Activated naive CD4-positive, alpha-beta T cell treated with anti-CD3 and anti-CD28 coated beads, Interleukin-2, amount 50 U/mL, for 16 hours (primary cell): ENCODE measurements at regions not wholly inside any gene's neighbourhood (a gene's known extent, or its start where the extent isn't known, plus 50 kb on each side); places are given as distances from the start of the nearest gene placed in this dataset.
"Not testable (repeated sequence)": the region's sequence is repeated elsewhere in the genome, so short reads cannot be mapped to it uniquely, and the experiment has no call there.

Experiments used
- DNase-seq: peaks from one replicate; pipeline ENCODE4 v3.0.0-alpha.2; 2020

DNA sequence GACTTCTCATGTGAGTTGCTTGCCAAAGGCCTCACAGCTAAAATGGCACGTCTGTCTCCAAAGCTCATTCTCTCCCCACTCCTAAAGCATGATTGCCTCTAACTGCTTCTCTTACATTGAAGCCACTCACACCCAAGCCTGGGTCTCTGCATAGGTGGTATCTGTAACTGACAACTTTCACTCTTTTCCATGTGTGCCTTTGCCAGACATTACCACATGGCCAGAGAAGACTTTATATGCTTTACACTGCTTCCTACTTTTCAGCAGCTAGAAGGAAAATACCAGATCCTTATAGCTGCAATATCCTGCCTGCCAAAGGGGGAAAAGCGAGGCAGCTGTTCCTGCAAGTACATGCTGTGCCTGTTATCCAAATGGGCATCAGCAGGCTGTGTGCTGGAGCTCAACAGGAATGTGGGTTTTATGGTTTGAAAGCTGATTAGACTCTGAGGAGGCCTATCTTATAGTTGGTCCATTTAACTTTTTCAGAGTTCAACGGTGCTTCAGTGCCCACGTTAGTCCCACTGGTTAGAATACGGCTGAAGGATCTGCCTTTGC lies 547.1 kb downstream of the RAB38 start:
- DNase-seq = no peak

DNA sequence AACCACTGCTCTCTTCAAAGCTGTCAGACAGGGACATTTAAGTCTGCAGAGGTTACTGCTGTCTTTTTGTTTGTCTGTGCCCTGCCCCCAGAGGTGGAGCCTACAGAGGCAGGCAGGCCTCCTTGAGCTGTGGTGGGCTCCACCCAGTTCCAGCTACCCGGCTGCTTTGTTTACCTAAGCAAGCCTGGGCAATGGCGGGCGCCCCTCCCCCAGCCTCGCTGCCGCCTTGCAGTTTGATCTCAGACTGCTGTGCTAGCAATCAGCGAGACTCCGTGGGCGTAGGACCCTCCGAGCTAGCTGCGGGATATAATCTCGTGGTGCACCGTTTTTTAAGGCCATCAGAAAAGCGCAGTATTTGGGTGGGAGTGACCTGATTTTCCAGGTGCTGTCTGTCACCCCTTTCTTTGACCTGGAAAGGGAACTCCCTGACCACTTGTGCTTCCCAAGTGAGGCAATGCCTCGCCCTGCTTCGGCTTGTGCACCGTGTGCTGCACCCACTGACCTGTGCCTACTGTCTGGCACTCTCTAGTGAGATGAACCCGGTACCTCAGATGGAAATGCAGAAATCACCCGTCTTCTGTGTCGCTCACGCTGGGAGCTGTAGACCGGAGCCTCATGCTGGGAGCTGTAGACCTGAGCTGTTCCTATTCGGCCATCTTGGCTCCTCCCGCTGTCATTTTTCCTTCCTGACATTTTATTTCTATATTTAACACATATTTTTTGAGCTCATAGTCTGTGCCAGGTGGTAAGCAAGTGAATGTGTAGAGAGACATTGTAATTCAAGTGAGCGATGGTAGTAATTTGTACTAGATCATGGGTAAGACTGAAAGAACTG lies 551.5 kb downstream of the RAB38 start:
- DNase-seq = not testable (repeated sequence)

DNA sequence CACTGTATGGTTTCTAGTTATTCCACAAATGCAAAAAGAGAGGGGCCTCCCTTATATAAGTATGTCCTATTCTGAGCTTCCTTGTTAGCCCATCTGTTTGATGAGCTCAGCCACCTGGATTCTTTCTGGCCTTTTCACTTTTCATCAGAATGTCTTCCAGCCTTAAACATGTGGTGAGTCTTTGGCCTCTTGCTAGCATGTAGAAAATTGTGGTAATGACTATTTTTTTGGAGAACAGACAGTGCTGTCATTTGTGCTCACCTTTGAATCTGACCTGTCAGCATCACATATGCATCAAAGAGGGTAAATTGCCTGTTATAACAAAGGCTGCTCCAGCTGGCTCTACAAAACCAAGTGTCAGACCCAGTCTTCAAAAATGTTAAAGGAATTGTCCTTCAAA lies 558.7 kb downstream of the RAB38 start:
- DNase-seq = no peak

DNA sequence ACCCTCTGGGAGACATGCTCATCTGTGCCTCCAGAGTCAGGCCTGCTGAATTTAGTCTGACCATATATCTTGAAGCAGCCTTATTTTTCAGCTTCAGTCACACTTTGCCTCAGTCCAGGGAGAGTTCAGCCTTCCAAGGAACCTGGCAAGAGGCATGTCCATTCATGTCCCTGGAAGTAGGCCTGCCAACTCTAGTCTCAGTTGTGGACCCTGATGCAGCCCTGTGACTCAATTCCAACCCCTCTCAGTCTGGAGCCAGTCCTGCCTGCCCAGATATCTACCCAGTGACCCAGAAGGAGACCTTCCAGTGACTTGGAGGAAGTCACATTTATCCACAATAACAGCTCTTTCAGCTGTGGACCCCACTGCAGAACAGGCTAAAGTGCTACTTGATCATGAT lies 566.6 kb downstream of the TMEM135 start:
- no peak for DNase-seq

DNA sequence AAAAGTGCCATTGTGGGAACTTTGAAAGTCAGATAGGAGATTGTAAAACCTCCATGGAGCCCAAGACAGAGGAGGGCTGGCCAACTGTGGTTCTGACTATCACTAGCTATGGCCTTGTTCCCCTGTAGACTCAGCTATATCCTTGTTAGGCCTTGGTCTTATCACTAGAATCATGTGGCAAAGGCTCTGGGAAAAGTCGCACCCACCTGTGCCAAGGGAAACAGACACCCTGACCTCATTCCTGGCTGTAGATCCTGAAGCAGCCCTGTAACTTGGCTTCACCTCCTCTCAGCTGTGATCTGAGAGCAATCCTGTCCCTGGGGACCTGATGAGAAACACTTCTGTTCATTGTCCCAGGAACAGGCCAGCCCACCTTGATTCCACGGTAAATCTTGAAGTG lies 566.2 kb downstream of the TMEM135 start:
- DNase-seq = no peak

DNA sequence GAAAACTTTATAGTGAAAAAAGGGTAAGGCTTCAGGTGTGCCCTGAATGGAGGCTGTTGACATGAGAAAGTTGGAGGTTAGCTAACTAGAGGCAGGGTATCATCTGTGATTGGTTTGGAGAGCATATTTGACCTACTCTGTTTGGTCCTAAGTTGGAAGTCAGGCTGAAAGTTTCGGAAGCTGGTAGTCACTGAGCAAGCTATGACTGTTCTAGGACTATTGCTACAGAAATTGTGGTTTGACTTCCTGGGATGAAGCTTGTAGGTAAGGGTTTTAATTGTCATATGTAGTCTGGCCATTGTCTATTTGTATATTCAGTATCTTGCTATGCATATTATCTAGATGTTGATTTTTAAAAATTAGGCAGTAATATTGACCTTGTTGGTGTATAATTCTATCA lies 565.0 kb downstream of the TMEM135 start:
- DNase-seq = no peak

DNA sequence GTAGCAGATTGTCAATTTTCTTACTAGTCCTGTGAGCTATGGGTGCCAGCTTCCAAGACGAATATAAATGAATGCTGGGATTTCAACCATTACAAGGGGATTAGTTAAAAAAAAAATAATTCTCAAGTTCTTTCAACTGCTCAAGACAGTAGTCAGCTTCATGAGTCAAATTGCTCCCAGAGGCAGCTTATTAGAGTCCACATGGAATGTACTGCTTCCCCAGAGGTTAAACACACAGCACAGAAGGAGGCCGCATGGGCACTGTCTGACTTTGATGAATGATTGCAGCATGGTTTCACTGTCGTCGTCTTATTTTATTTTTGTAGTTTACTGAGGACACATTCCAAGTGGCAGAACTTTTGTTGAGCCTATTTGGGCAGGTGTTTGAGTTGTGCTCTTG lies 563.2 kb downstream of the TMEM135 start:
- DNase-seq = no peak

DNA sequence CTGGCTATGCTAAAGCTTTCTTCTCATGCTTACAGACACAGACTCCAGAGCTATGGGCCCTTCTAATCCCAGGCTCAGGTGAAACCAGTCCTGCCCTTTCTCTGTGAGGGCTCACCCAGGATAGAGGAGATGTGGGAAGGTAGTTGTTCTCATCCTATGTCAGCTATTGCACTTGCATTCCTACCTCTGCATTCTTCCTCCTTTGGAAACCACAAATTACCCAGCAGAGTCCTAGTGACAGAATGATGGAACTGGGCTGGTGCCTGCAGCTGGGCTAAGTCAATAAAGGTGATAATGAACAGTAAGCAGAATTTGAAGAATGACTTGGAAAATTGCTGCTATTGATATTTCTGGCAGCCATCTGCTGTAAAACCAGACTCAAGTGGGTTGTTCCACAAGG lies 560.0 kb downstream of the TMEM135 start:
- no peak for DNase-seq

DNA sequence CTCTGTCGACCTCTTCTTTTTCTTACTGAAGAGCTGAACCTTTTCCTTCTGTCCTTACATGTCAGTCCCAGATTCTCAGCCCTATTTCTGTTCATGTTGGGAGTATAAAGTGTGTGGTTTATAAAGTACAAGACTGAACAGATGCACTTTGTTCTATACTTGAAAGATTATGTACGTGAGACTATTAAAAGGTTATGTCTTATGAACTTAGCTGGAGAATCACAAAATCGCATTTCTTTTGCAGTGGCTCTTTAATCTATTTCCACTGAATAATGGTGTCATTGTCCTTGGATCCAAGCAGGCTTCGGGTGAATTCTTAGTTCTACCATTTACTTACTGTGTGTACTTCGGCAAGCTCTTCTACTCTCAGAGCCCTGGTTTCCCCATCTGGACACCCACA lies 558.4 kb downstream of the TMEM135 start:
- DNase-seq = no peak

DNA sequence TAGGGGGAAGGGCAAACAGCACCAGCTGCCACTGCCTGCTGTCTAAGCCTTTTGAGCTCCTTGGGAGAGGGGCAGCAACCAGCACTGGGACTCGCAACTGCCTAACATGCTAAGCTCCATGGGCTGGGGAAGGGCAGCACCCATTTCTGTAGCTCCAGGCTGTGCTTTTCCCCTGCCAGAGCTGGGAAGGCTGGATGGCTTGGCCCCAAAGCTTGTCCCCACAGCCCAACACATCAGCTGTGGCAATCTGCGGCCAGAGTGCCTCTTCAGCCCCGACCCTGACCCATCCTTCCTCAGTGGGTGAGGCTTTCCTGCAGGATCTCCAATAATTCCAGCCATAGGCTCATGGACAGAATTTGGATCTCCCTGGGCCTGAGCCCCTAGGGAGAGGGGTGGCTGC lies 551.3 kb downstream of the TMEM135 start:
- no peak for DNase-seq

DNA sequence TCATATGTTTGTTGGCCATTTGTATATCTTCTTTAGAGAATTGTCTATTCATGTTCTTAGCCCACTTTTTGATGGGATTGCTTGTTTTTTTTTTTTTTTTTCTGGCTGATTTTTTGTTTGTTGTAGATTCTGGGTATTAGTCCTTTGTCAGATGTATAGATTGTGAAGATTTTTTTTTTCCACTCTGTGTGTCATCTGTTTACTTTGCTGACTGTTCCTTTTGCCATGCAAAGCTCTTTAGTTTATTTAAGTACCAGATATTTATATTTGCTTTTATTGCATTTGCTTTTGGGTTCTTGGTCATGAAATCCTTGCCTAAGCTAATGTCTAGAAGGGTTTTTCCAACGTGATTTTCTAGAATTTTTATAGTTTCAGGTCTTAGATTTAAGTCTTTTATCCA lies 547.9 kb downstream of the TMEM135 start:
- not testable (repeated sequence) for DNase-seq

DNA sequence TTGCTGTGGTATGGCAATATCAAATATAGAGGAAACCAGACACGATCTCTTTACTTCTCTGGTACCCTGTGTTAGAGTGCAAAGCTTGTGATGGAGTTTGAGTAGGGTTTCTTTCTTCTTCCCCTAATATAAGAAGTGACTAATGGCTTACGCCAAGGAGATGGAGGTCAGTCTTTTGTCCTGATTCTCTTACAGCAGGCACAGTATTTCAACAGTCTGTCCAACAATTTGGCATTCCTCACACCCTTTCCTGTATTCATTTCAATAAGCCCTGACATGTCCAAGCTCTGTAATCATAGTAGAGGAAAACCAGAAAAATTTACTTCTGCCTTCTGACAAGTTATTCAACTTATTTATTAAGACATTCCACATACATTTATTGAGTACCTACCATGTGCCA lies 546.2 kb downstream of the TMEM135 start:
- no peak for DNase-seq

DNA sequence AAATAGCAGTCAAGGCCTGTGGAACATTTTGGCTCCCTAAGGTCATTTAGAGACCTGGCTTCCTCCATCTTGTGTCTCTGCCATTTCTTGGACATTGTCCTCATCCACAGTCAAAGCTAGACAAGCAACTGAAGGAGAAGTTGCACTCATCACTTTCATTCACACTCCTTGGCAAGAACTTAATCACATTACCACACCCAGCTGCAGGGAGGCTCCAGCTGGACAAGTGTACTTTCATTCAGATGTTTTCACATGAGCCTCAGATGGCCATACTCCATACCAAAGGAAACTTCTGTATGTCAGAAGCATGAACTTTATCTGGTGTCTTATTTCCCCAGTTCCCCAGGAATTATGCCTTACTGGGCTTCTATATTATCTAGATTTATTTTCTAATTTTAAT lies 537.4 kb downstream of the TMEM135 start:
- no peak for DNase-seq

DNA sequence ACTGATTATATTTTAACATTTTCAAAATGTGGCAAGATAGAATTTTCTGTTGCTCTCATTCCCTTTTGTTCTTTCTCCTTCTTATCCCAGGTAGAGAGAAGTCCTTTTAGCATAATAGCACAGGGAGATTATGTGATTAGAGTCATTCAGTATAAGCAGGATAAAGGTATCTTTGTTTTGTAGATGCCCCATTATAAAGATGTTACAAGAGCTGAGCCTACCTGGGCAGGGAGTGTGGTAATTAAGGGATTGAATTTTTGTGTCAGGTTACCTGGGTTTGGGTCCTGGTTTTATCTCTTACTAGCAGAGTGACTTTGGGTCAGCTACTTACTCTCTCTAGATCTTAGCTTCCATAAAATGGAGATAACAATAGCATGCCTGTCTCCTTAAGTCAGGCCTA lies 536.5 kb downstream of the TMEM135 start:
- DNase-seq = no peak

DNA sequence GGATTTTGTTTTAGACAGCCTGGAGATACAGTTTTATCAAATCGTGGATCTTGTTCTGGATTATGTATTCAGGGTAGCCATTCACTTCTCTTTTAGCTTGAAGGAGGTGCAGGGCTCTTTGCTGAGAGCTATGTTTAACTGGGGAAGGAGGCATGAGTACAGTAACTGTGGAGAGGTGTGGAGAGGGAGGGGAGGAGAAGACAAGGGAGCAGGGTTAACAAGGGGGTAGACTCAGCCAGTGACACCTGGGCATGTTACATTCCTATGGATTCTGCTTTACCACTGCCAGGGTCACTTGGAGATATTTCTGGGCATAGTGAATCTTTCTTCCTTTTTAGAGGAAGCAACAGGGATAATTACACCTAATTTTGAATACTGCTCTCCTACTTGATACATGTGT lies 536.0 kb downstream of the TMEM135 start:
- no peak for DNase-seq

DNA sequence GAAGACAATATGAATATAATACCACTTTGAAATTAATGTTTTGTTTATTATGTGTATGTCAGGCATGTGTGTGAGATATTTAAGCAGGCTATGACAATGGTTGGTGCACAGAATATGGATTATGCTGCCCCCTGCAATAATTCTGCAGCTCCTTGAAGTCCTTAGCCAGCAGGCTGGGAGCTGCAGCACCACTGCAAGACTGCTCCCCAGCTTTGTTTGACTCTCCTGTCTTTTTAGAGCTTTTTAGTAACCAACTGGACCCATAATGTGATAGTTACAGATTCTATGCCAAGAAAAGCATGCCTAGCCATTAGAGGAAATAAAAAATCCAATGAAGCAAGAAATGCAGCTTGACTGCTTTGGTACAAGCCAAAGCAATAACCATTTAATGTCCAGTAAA lies 535.1 kb downstream of the TMEM135 start:
- DNase-seq = no peak

DNA sequence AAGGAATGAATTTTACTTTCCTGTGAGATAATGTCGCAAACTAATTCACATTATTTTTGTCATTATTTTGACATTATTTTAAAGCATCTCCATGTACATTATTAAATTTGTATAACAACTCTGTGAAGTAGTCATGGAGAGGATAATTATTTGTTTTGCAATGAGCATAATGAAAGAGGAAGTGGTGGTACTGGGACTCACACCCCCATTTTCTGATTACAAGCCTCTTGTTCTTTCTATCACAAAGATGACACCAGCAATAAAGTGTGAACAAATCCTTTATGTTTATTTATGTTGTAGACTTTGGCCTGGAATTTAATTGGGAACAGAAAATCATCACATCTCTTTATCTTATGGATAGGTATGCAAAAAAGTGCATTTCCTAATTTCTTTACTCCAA lies 522.6 kb downstream of the TMEM135 start:
- DNase-seq = no peak

DNA sequence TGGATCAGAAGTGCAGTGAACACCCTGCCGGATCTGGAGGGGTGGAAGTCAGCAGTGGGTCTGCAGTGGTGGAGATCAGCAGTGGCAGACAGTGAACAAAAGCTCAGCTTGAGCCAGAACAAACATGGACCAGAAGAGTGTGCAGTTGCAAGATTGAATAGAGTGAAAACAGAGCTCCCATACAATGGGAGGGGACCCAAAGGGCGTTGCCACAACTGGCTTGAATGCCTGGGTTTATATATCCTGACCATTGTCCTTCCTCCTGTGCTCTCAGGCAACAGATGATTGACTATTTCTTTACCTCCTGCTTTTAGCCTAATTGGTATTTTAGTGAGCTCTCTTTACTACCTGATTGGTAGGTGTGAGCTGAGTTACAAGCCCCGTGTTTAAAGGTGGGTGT lies 522.1 kb downstream of the TMEM135 start:
- not testable (repeated sequence) for DNase-seq

DNA sequence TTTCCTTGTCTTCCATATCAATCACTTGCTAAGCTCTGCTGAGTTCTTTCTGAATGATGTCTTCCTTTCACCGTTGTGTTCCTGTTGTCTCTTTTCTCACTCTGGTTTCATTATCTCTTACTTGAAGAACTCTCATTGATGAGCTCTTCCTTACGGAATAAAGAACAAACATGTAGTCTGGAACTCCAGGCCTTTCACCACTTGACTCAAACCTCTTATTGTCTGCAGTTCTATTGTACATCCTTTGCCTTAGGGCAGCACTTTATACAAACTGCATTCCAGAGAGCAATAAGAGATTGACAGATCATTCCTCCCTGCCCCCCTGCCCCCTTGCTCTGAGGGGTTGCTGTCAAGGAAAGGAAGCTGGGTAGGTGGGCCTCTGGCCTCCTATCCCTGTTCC lies 517.4 kb downstream of the TMEM135 start:
- DNase-seq = no peak

DNA sequence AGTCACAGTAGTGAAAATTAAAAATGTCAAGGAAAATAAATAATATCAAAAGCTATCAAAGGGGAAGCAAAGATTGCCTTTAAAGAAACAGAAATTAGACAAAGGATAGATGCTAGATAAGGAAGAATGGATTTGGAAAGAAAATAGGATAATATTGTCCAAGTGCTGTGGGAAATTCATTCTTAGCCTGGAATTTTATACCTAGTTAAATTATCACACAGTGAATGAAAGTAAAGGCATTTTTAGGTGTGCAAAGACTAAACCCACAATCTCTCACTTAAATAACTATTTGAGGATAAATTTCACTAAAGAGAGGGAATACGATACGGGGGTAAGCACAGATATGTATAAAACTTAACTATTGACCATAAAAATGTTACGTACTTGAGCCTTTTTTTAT lies 511.1 kb downstream of the TMEM135 start:
- DNase-seq = no peak

DNA sequence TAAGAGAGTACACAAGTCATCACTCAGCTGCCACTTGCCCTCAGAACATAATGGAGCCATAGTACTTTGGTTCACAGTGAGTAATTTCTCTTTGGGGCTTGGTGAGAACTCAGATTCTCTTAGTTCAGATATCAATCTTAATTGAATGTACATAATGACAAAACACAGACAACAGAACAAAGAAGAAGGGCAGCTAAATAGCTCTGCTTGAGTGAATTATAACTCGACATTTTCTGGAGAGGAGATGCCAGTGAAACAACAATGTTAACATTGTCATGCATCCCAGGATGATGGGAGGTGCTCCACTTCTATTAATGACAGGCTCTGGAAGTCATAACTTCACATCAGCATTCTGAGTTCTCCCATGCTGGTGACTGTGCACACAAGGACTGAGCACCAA lies 508.1 kb downstream of the TMEM135 start:
- no peak for DNase-seq

DNA sequence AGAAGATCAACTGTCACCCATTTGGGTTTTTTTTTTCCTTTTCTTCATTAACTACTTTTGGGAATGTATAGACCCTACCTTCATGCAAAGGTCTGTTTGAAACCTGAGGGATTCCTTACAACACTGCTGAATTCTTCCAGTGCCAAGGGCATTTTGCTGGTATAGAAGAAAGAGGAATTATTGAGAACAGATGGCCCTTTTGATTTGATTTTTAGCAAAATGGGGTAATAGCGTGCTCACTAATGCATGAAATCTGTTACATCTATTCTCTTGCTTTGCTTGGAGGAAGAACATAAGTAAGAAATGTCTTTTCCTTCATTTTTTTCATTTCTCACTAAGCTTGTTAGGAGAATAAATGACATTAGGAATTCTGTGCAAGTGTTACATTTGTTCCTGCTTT lies 501.9 kb downstream of the TMEM135 start:
- DNase-seq = no peak

DNA sequence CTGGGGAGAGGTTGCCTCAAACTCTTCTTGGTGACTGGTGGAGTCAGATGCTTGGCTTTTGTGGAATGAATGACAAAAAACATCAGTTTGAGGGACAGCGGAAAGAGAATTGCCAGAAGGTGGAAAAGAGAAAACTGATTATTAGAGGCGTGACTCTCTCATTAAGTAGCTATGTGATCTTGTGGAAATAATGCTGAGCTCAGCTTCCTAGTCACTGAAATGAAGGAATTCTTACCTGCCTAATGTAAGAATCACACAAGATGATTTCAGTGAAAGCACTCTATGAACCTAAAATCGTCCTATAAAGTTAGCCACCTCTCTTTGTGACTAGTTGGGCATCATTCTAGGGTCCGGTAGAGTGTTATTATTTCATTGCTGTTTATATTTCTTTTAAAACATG lies 498.8 kb downstream of the TMEM135 start:
- no peak for DNase-seq

DNA sequence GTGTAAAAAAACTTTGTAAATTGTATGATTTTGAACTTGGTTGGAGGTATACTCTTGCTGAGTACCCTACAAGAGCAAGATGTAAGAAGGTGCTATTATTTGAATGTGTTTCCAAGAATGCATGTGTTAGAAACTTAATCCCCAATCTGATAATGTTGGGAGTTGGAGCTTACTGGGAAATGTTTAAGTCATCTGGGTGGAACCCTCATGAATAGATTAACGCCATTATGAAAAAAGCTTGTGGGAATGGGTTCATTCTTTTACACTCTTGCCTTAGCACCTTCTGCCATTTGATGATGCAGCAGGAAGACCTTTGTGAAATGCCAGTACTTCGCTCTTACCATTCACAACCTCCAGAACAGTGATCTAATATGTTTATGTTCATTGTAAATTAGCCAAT lies 498.3 kb downstream of the TMEM135 start:
- no peak for DNase-seq

DNA sequence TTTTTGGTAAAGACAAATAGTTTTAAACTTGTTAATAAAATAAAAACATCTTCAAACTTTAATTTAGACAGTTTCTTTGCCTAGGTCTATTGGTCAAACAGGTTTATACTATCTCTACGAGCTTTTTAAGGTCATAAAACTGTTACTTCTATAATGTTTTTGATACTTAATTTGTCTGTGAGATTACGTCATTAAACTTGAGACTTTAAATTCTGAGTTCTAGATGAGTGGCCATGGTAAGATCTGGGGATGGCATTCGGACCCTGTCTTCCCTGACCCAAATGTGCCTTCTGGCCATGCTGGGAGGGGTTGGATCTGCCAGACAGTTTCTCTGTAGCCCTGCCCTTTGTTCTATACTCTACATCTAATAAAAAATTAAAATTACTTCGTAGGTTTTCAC lies 497.8 kb downstream of the TMEM135 start:
- DNase-seq = no peak
